ENCODE measurements at regions not wholly inside any gene's neighbourhood (a gene's known extent, or its start where the extent isn't known, plus 50 kb on each side); places are given as distances from the start of the nearest gene placed in this dataset.

DNA sequence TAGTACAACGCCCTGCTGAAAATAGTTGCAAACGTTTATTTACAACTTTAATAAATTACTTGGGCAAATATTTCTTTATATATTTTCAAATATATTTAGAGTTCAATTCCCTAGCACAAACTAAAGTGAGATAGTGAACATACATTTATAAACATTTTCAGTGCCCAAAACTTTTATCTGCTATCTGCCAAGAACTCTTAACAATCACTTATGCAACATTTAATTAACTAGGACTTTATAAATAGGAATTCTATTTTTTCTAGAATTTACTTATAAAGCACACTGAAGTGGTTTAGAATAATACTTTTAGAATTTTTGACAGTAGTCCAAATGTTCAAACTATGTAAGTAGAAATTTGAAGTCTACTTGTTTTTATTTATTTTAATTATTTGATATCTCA is 452.6 kb upstream of the RGS17 start (continued):
- TF ChIP-seq, protein P1, sequence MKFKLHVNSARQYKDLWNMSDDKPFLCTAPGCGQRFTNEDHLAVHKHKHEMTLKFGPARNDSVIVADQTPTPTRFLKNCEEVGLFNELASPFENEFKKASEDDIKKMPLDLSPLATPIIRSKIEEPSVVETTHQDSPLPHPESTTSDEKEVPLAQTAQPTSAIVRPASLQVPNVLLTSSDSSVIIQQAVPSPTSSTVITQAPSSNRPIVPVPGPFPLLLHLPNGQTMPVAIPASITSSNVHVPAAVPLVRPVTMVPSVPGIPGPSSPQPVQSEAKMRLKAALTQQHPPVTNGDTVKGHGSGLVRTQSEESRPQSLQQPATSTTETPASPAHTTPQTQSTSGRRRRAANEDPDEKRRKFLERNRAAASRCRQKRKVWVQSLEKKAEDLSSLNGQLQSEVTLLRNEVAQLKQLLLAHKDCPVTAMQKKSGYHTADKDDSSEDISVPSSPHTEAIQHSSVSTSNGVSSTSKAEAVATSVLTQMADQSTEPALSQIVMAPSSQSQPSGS (IDR thresholded peaks at IDR 0.05; ENCODE audit: low read length), result no peak
